GM23338 (cell line): ENCODE measurements at regions not wholly inside any gene's neighbourhood (a gene's known extent, or its start where the extent isn't known, plus 50 kb on each side); places are given as distances from the start of the nearest gene placed in this dataset.

Experiments used
- ATAC-seq: fragments of 200-7000 bp; cut with Tn5 transposase; 3 replicates; pipeline ENCODE4 v1.9.1; 2020
- DNase-seq: peaks from one replicate; pipeline ENCODE4 v3.0.0-alpha.2; 2015; ENCODE audit warnings: low spot score
- H2AFZ ChIP-seq: fragments of 200-600 bp; sonication (generic); 2 replicates; pipeline ENCODE4 v1.8.0; 2016; ENCODE audit warnings: antibody characterized with exemption, mild to moderate bottlenecking, moderate library complexity
- H3F3A ChIP-seq: fragments of 200-600 bp; sonication (generic); replicated peaks from 2 replicates; pipeline ENCODE4 v1.8.0; 2017; ENCODE audit warnings: antibody characterized with exemption, mixed run types, low read depth
- H3K27ac ChIP-seq: fragments of 200-600 bp; sonication (generic); 2 replicates; pipeline ENCODE4 v1.6.1; 2016; ENCODE audit warnings: low read depth
- H3K27me3 ChIP-seq: fragments of 200-600 bp; sonication (generic); 2 replicates; pipeline ENCODE4 v1.8.0; 2016; ENCODE audit warnings: mild to moderate bottlenecking, mixed run types, moderate library complexity; ENCODE audit not compliant: insufficient read depth
- H3K36me3 ChIP-seq: fragments of 200-600 bp; sonication (generic); 2 replicates; pipeline ENCODE4 v1.8.0; 2016; ENCODE audit warnings: mild to moderate bottlenecking; ENCODE audit not compliant: insufficient read depth
- H3K4me1 ChIP-seq: fragments of 200-600 bp; sonication (generic); 2 replicates; pipeline ENCODE4 v1.8.0; 2016; ENCODE audit warnings: mild to moderate bottlenecking, moderate library complexity; ENCODE audit not compliant: insufficient read depth
- H3K4me2 ChIP-seq: fragments of 200-600 bp; sonication (generic); 2 replicates; pipeline ENCODE4 v1.7.1; 2017; ENCODE audit warnings: mixed run types
- H3K4me3 ChIP-seq: fragments of 200-600 bp; sonication (generic); 2 replicates; pipeline ENCODE4 v1.6.1; 2016; ENCODE audit warnings: mixed run types
- H3K79me2 ChIP-seq: fragments of 200-600 bp; sonication (generic); replicated peaks from 2 replicates; pipeline ENCODE4 v1.8.0; 2017; ENCODE audit warnings: mild to moderate bottlenecking; ENCODE audit not compliant: insufficient read depth
- H3K9me2 ChIP-seq: fragments of 200-600 bp; sonication (generic); 2 replicates; pipeline ENCODE4 v1.8.0; 2017; ENCODE audit not compliant: insufficient read depth
- H4K20me1 ChIP-seq: fragments of 200-600 bp; sonication (generic); replicated peaks from 2 replicates; pipeline ENCODE4 v1.8.0; 2017; ENCODE audit warnings: mild to moderate bottlenecking; ENCODE audit not compliant: insufficient read depth
- H3K27ac Mint-ChIP-seq: 2 replicates; pipeline ENCODE4 v1.8.0; 2020; ENCODE audit warnings: inconsistent platforms, mild to moderate bottlenecking, moderate library complexity, mixed read lengths
- H3K27me3 Mint-ChIP-seq: 3 replicates; pipeline ENCODE4 v1.8.0; 2022; ENCODE audit warnings: low read depth, mild to moderate bottlenecking, moderate library complexity, mixed read lengths, inconsistent platforms; ENCODE audit not compliant: insufficient read depth, poor library complexity
- H3K36me3 Mint-ChIP-seq: 3 replicates; pipeline ENCODE4 v1.8.0; 2021; ENCODE audit warnings: low read depth, mild to moderate bottlenecking, inconsistent platforms, moderate library complexity, mixed read lengths
- H3K4me1 Mint-ChIP-seq: 3 replicates; pipeline ENCODE4 v1.8.0; 2020; ENCODE audit warnings: mild to moderate bottlenecking, inconsistent platforms, mixed read lengths
- H3K4me3 Mint-ChIP-seq: 3 replicates; pipeline ENCODE4 v1.8.0; 2021; ENCODE audit warnings: moderate library complexity, mild to moderate bottlenecking, inconsistent platforms, mixed read lengths
- H3K9me3 Mint-ChIP-seq: 3 replicates; pipeline ENCODE4 v1.8.0; 2020; ENCODE audit warnings: moderate library complexity, mild to moderate bottlenecking, inconsistent platforms, mixed read lengths
- CREB1 ChIP-seq: fragments of 250-450 bp; sonication (Bioruptor Pico); IDR thresholded peaks from 2 replicates; pipeline ENCODE4 v1.5.0; 2020; ENCODE audit warnings: low read depth, mild to moderate bottlenecking, moderate library complexity
- EZH2phosphoT487 ChIP-seq: fragments of 200-600 bp; sonication (generic); IDR thresholded peaks from one replicate; pipeline ENCODE4 v1.8.1; 2018; ENCODE audit warnings: antibody characterized with exemption; ENCODE audit not compliant: unreplicated experiment
- JUNB ChIP-seq: IDR thresholded peaks from one replicate; pipeline ENCODE4 v1.6.1; 2016; ENCODE audit warnings: antibody characterized with exemption; ENCODE audit not compliant: unreplicated experiment
- NANOG ChIP-seq: IDR thresholded peaks from 2 replicates; pipeline ENCODE4 v1.6.1; 2016; ENCODE audit warnings: antibody characterized with exemption, borderline replicate concordance
- POLR2AphosphoS5 ChIP-seq: IDR thresholded peaks from 2 replicates; pipeline ENCODE4 v1.6.1; 2016; ENCODE audit warnings: antibody characterized with exemption, low read depth
- ZNF114 ChIP-seq: fragments of 250-450 bp; sonication (Bioruptor Pico); IDR thresholded peaks from 2 replicates; pipeline ENCODE4 v1.5.0; 2020; ENCODE audit warnings: mild to moderate bottlenecking, moderate library complexity
- TF ChIP-seq, protein P1 (sequence below): fragments of 250-450 bp; sonication (Bioruptor Pico); IDR thresholded peaks from 2 replicates; pipeline ENCODE4 v1.5.0; 2020; ENCODE audit warnings: mild to moderate bottlenecking, moderate library complexity

DNA sequence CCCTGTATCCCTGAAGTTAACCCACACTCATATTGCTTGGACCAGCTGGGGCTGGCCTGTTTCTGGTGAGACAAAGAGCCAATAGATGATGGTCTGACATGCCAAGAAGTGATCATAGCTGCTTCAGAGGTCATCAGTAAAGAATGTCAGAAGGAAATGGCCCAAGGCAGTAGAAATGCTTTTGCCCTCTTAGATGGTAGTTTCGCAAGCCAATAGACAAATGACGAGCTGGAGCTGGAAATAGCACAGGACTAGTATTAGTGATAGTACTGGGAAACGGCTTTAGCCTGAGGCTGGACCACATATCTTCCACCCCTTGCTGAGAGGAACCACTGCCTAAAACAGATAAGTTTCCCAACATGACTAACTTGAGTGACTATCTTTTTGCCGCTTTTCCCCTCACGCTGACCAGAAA lies 176.1 kb upstream of the THBS1 start:
- Histone ChIP-seq H3K9me2 (0 out of 2 replicates have a peak, but pooled peaks cover 4% of the 10 kb centered on the region), H3K4me3 (no peak overlapping the region), H3K4me1 (no peaks in the 10 kb centered on the region), H3K4me2 (no peak overlapping the region), H3K27ac (no peak overlapping the region), H3K79me2 (no peaks in the 10 kb centered on the region), H4K20me1 (no peaks in the 10 kb centered on the region), H3F3A (no peaks in the 10 kb centered on the region), H2AFZ (no peak overlapping the region), H3K36me3 (no peaks in the 10 kb centered on the region), H3K27me3 (no peaks in the 10 kb centered on the region)
- no peak overlapping the region for H3K4me3 Mint-ChIP-seq
- ATAC-seq (no peak), DNase-seq (no peak)
- no peak overlapping the region for H3K27ac Mint-ChIP-seq
- no peaks in the 10 kb centered on the region for H3K9me3 Mint-ChIP-seq
- TF ChIP-seq ZNF114 (CRISPR knock-in tag) (no peak), CREB1 (CRISPR knock-in tag) (no peak), EZH2phosphoT487 (no peak), NANOG (no peak)
- TF ChIP-seq, protein P1, sequence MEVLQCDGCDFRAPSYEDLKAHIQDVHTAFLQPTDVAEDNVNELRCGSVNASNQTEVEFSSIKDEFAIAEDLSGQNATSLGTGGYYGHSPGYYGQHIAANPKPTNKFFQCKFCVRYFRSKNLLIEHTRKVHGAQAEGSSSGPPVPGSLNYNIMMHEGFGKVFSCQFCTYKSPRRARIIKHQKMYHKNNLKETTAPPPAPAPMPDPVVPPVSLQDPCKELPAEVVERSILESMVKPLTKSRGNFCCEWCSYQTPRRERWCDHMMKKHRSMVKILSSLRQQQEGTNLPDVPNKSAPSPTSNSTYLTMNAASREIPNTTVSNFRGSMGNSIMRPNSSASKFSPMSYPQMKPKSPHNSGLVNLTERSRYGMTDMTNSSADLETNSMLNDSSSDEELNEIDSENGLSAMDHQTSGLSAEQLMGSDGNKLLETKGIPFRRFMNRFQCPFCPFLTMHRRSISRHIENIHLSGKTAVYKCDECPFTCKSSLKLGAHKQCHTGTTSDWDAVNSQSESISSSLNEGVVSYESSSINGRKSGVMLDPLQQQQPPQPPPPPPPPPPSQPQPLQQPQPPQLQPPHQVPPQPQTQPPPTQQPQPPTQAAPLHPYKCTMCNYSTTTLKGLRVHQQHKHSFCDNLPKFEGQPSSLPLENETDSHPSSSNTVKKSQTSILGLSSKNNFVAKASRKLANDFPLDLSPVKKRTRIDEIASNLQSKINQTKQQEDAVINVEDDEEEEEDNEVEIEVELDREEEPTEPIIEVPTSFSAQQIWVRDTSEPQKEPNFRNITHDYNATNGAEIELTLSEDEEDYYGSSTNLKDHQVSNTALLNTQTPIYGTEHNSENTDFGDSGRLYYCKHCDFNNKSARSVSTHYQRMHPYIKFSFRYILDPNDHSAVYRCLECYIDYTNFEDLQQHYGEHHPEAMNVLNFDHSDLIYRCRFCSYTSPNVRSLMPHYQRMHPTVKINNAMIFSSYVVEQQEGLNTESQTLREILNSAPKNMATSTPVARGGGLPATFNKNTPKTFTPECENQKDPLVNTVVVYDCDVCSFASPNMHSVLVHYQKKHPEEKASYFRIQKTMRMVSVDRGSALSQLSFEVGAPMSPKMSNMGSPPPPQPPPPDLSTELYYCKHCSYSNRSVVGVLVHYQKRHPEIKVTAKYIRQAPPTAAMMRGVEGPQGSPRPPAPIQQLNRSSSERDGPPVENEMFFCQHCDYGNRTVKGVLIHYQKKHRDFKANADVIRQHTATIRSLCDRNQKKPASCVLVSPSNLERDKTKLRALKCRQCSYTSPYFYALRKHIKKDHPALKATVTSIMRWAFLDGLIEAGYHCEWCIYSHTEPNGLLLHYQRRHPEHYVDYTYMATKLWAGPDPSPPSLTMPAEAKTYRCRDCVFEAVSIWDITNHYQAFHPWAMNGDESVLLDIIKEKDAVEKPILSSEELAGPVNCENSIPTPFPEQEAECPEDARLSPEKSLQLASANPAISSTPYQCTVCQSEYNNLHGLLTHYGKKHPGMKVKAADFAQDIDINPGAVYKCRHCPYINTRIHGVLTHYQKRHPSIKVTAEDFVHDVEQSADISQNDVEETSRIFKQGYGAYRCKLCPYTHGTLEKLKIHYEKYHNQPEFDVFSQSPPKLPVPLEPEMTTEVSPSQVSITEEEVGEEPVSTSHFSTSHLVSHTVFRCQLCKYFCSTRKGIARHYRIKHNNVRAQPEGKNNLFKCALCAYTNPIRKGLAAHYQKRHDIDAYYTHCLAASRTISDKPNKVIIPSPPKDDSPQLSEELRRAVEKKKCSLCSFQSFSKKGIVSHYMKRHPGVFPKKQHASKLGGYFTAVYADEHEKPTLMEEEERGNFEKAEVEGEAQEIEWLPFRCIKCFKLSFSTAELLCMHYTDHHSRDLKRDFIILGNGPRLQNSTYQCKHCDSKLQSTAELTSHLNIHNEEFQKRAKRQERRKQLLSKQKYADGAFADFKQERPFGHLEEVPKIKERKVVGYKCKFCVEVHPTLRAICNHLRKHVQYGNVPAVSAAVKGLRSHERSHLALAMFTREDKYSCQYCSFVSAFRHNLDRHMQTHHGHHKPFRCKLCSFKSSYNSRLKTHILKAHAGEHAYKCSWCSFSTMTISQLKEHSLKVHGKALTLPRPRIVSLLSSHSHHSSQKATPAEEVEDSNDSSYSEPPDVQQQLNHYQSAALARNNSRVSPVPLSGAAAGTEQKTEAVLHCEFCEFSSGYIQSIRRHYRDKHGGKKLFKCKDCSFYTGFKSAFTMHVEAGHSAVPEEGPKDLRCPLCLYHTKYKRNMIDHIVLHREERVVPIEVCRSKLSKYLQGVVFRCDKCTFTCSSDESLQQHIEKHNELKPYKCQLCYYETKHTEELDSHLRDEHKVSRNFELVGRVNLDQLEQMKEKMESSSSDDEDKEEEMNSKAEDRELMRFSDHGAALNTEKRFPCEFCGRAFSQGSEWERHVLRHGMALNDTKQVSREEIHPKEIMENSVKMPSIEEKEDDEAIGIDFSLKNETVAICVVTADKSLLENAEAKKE = no peak
- no peaks in the 10 kb centered on the region for H3K27me3 Mint-ChIP-seq
- no peaks in the 10 kb centered on the region for H3K36me3 Mint-ChIP-seq
- no peaks in the 10 kb centered on the region for H3K4me1 Mint-ChIP-seq

- H4K20me1 ChIP-seq = no peaks in the 10 kb centered on the region
- Mint-ChIP-seq H3K36me3 (no peaks in the 10 kb centered on the region), H3K4me3 (no peak overlapping the region), H3K27ac (no peak overlapping the region), H3K27me3 (no peaks in the 10 kb centered on the region), H3K4me1 (no peaks in the 10 kb centered on the region), H3K9me3 (no peaks in the 10 kb centered on the region)
- H3K27me3 ChIP-seq = no peaks in the 10 kb centered on the region
- H2AFZ ChIP-seq = no peak overlapping the region
- H3K79me2 ChIP-seq = no peaks in the 10 kb centered on the region
- 0 out of 2 replicates have a peak, but pooled peaks cover 4% of the 10 kb centered on the region for H3K9me2 ChIP-seq
- H3K27ac ChIP-seq = no peak overlapping the region
- no peaks in the 10 kb centered on the region for H3F3A ChIP-seq
- H3K4me3 ChIP-seq = no peak overlapping the region
- H3K4me2 ChIP-seq = no peak overlapping the region
- ATAC-seq = no peak
- DNase-seq = no peak
- no peaks in the 10 kb centered on the region for H3K4me1 ChIP-seq
- no peaks in the 10 kb centered on the region for H3K36me3 ChIP-seq
- TF ChIP-seq EZH2phosphoT487 = no peak
- TF ChIP-seq CREB1 (CRISPR knock-in tag) = no peak
- TF ChIP-seq, protein P1 = no peak
- TF ChIP-seq JUNB = no peak
- TF ChIP-seq NANOG = no peak
- TF ChIP-seq POLR2AphosphoS5 = no peak
Observed at GRCh38 chr15:39406485-39406884, 174.4 kb upstream of the THBS1 start.
